HCT116 (cell line): ENCODE measurements at regions not wholly inside any gene's neighbourhood (a gene's known extent, or its start where the extent isn't known, plus 50 kb on each side); places are given as distances from the start of the nearest gene placed in this dataset.

Experiments used
- ATAC-seq: fragments of 200-7000 bp; cut with Tn5 transposase; 2 replicates; pipeline ENCODE4 v1.9.1; 2020; ENCODE audit warnings: mild to moderate bottlenecking, moderate library complexity
- BruUV-seq: library from RNA; stranded (reverse); fragments of 400-500 nt; replicated peaks from 2 replicates; lab custom pipeline; 2021; lab: Mats Ljungman, UMichigan
- CTCF ChIA-PET: fragments of 300-600 bp; sonication (Branson Sonifier 250); formaldehyde crosslinking; loops from one replicate; lab custom pipeline; 2021; ENCODE audit warnings: antibody characterized with exemption; lab: Charles Lee
- POLR2A ChIA-PET: fragments of 300-600, 350-600 bp; sonication (Branson Sonifier 250); formaldehyde crosslinking; loops from one replicate; lab custom pipeline; 2021; ENCODE audit warnings: antibody characterized with exemption; lab: Charles Lee
- RAD21 ChIA-PET, 2 experiments: fragments of 300-600 bp; sonication (Branson Sonifier 250); formaldehyde crosslinking; loops; one replicate each; lab custom pipeline; 2023; ENCODE audit warnings: low total read pairs in 2 of 2; ENCODE audit not compliant: uncharacterized antibody in 2 of 2, unreplicated experiment in 2 of 2, low non-redundant PET in 1 of 2; lab: Charles Lee
- DNase-seq: peaks from one replicate; pipeline ENCODE4 v3.0.0-alpha.2; 2010; ENCODE audit warnings: low read depth, low spot score
- H2AFZ ChIP-seq: fragments of 200-600 bp; shearing (Covaris generic), sonication (generic); 2 replicates; pipeline ENCODE4 v1.6.1; 2017; ENCODE audit warnings: low read depth, mixed run types, mixed read lengths, antibody characterized with exemption, low read length; ENCODE audit not compliant: poor library complexity, severe bottlenecking
- H3K27ac ChIP-seq: 2 replicates; pipeline ENCODE4 v1.5.1; 2012; ENCODE audit warnings: low read depth, low read length
- H3K27me3 ChIP-seq: fragments of 200-600 bp; sonication (generic); 2 replicates; pipeline ENCODE4 v1.6.1; 2016; ENCODE audit warnings: mixed run types, low read length, mixed read lengths; ENCODE audit not compliant: insufficient read depth
- H3K36me3 ChIP-seq, 2 experiments: fragments of 200-500 bp in 1 of 2; fragments of 200-600 bp in 1 of 2; sonication (Bioruptor generic) in 1 of 2; sonication (generic) in 1 of 2; 2 replicates each; pipeline versions ENCODE4 v1.5.1 to v1.6.1; 2014 to 2016; ENCODE audit warnings: low read length in 2 of 2, inconsistent platforms in 1 of 2, mixed read lengths in 1 of 2, mixed run types in 1 of 2; ENCODE audit not compliant: insufficient read depth in 2 of 2, control insufficient read depth in 1 of 2
- H3K4me1 ChIP-seq, 2 experiments: fragments of 200-600 bp in 1 of 2; sonication (generic) in 1 of 2; 2 replicates each; pipeline versions ENCODE4 v1.5.1 to v1.6.1; 2012 to 2017; ENCODE audit warnings: low read length in 2 of 2, inconsistent platforms in 1 of 2, mild to moderate bottlenecking in 1 of 2, mixed read lengths in 1 of 2, mixed run types in 1 of 2, moderate library complexity in 1 of 2; ENCODE audit not compliant: insufficient read depth in 2 of 2, control insufficient read depth in 1 of 2
- H3K4me2 ChIP-seq: fragments of 200-600 bp; sonication (generic); 2 replicates; pipeline ENCODE4 v1.6.1; 2017; ENCODE audit warnings: mixed run types, low read length, mixed read lengths
- H3K4me3 ChIP-seq, 2 experiments: fragments of 200-600 bp in 1 of 2; sonication (generic) in 1 of 2; replicated peaks in 1 of 2; 2 replicates each; pipeline ENCODE4 v1.5.1; 2011 to 2016; ENCODE audit warnings: low read length in 2 of 2, control low read depth in 1 of 2, low read depth in 1 of 2, mild to moderate bottlenecking in 1 of 2, mixed read lengths in 1 of 2, mixed run types in 1 of 2
- H3K79me2 ChIP-seq: fragments of 200-600 bp; sonication (generic); 2 replicates; pipeline ENCODE4 v1.6.1; 2017; ENCODE audit warnings: mild to moderate bottlenecking, mixed run types, low read length, moderate library complexity, mixed read lengths; ENCODE audit not compliant: insufficient read depth
- H3K9ac ChIP-seq: fragments of 200-600 bp; sonication (generic); 2 replicates; pipeline ENCODE4 v1.6.1; 2016; ENCODE audit warnings: low read length, mixed read lengths
- H3K9me2 ChIP-seq: fragments of 200-600 bp; sonication (generic), shearing (Covaris generic); 2 replicates; pipeline ENCODE4 v1.6.1; 2017; ENCODE audit warnings: mixed run types, mild to moderate bottlenecking, moderate library complexity; ENCODE audit not compliant: insufficient read depth
- H3K9me3 ChIP-seq, 2 experiments: fragments of 200-500 bp in 1 of 2; fragments of 200-600 bp in 1 of 2; sonication (Bioruptor generic) in 1 of 2; sonication (generic) in 1 of 2; 2 replicates each; pipeline ENCODE4 v1.6.1; 2014 to 2017; ENCODE audit warnings: low read length in 2 of 2, mixed read lengths in 2 of 2, inconsistent platforms in 1 of 2, low read depth in 1 of 2, mild to moderate bottlenecking in 1 of 2, mixed run types in 1 of 2, moderate library complexity in 1 of 2; ENCODE audit not compliant: control insufficient read depth in 1 of 2, insufficient read depth in 1 of 2
- H4K20me1 ChIP-seq: fragments of 200-600 bp; sonication (generic), shearing (Covaris generic); 2 replicates; pipeline ENCODE4 v1.6.1; 2017; ENCODE audit warnings: mixed run types, mild to moderate bottlenecking, moderate library complexity; ENCODE audit not compliant: insufficient read depth
- CBX3 ChIP-seq: IDR thresholded peaks from 2 replicates; pipeline ENCODE4 v1.6.1; 2012; ENCODE audit warnings: low read depth
- CTCF ChIP-seq, 3 experiments: fragments of 200-600 bp in 1 of 3; sonication (generic) in 1 of 3; IDR thresholded peaks in 2 of 3; conservative IDR thresholded peaks in 1 of 3; 2 replicates each; pipeline ENCODE4 v1.5.1; 2012 to 2017; ENCODE audit warnings: low read depth in 2 of 3, low read length in 2 of 3, antibody characterized with exemption in 1 of 3, borderline replicate concordance in 1 of 3, control low read depth in 1 of 3, mild to moderate bottlenecking in 1 of 3, mixed read lengths in 1 of 3, mixed run types in 1 of 3, moderate library complexity in 1 of 3; ENCODE audit not compliant: insufficient read depth in 1 of 3
- EZH2phosphoT487 ChIP-seq: fragments of 200-600 bp; IDR thresholded peaks from 2 replicates; pipeline ENCODE4 v1.6.1; 2018; ENCODE audit warnings: antibody characterized with exemption, borderline replicate concordance
- JUND ChIP-seq: IDR thresholded peaks from 2 replicates; pipeline ENCODE4 v1.6.1; 2012
- POLR2AphosphoS5 ChIP-seq: IDR thresholded peaks from 2 replicates; pipeline ENCODE4 v1.6.1; 2011; ENCODE audit warnings: mild to moderate bottlenecking, low read depth, low read length, moderate library complexity
- YY1 ChIP-seq: IDR thresholded peaks from 2 replicates; pipeline ENCODE4 v1.6.1; 2011; ENCODE audit warnings: low read length, low read depth, moderate library complexity, mild to moderate bottlenecking; ENCODE audit not compliant: insufficient replicate concordance; ENCODE audit errors: extremely low read depth
- ZBTB33 ChIP-seq: IDR thresholded peaks from 2 replicates; pipeline ENCODE4 v1.6.1; 2011; ENCODE audit warnings: mild to moderate bottlenecking, low read length, moderate library complexity; ENCODE audit not compliant: insufficient replicate concordance; ENCODE audit errors: extremely low read depth
- intact Hi-C: fragments of 100-400 bp; cut with micrococcal nuclease; formaldehyde crosslinking; loops from 2 replicates; pipeline ENCODE4 v1.10.0; 2022

GRCh38 chr6:166688901-166689300, 61.9 kb upstream of the RPS6KA2 start:
- Histone ChIP-seq H3K27ac (no peak overlapping the region), H4K20me1 (no peaks in the 10 kb centered on the region), H3K4me3 (no peak overlapping the region), H2AFZ (no peak overlapping the region), H3K9me2 (no peaks in the 10 kb centered on the region), H3K9me3 (no peaks in the 10 kb centered on the region), H3K4me2 (no peak overlapping the region), H3K36me3 (no peaks in the 10 kb centered on the region), H3K4me1 (peaks cover 44 to 51% of the 10 kb centered on the region in 2 experiments), H3K79me2 (no peaks in the 10 kb centered on the region), H3K27me3 (no peaks in the 10 kb centered on the region), H3K9ac (no peak overlapping the region)
- TF ChIP-seq YY1 (no peak), POLR2AphosphoS5 (no peak), JUND (no peak), CTCF (IDR thresholded peaks at IDR 0.05 in 2 of 3, conservative IDR thresholded peaks at IDR 0.05 in 1 of 3; ENCODE audit: borderline replicate concordance in 1 of 3, insufficient read depth in 1 of 3, low read depth in 2 of 3, low read length in 2 of 3) (no peak), ZBTB33 (no peak), EZH2phosphoT487 (no peak), CBX3 (no peak)
- DNase-seq (no peak), ATAC-seq (no peak)
- RAD21 ChIA-PET: no interaction called here
- no TSS peak for BruUV-seq
- intact Hi-C loops: no loop called here
- CTCF ChIA-PET: no interaction called here
- POLR2A ChIA-PET: no interaction called here
